ENCODE measurements at regions not wholly inside any gene's neighbourhood (a gene's known extent, or its start where the extent isn't known, plus 50 kb on each side); places are given as distances from the start of the nearest gene placed in this dataset.

DNA sequence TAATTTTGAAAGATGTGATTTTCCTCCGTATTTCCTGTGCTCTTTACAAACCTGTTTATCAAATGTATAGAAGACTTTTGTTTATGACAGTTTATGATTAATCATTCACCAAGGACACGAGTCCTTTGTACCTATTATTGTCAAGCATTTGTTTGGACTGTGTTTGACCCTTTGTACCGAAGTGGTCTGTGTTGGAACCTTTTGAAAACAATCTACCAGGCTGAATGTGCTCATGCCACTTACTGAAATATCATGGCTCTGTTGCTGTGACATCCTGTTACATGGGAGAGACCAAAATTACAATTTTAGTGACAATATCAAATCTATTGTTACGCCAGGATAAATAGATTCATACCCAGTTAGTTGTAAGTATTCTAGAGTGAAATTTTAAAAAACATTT is 193.6 kb downstream of the IRS2 start:
- H3K4me3 Mint-ChIP-seq: no peak overlapping the region
- peaks cover 0 to 2% (median 0%) of the 10 kb centered on the region in 6 donors for H3K9me3 Mint-ChIP-seq
- peaks cover 2 to 6% (median 3%) of the 10 kb centered on the region in 3 donors for H3K27me3 Mint-ChIP-seq (ENCODE audit: low read depth in 3 of 3)
- no peaks in the 10 kb centered on the region for H3K36me3 Mint-ChIP-seq
- H3K4me1 Mint-ChIP-seq: no peaks in the 10 kb centered on the region
- H3K27ac Mint-ChIP-seq: no peak overlapping the region
- DNase-seq: no peak

GRCh38 chr13:109587689-109588088 is 198.7 kb downstream of the IRS2 start:
- Mint-ChIP-seq H3K27ac (no peak overlapping the region), H3K27me3 (ENCODE audit: low read depth in 3 of 3) (peaks cover 1 to 3% (median 2%) of the 10 kb centered on the region in 3 donors), H3K4me3 (no peak overlapping the region), H3K36me3 (peaks cover 0 to 4% (median 0%) of the 10 kb centered on the region in 3 donors), H3K9me3 (no peaks in the 10 kb centered on the region), H3K4me1 (no peaks in the 10 kb centered on the region)
- no peak for DNase-seq

- Mint-ChIP-seq H3K4me1 (no peaks in the 10 kb centered on the region), H3K36me3 (peaks cover 0 to 4% (median 0%) of the 10 kb centered on the region in 3 donors), H3K4me3 (no peak overlapping the region), H3K27me3 (ENCODE audit: low read depth in 3 of 3) (peaks cover 1 to 5% (median 4%) of the 10 kb centered on the region in 3 donors), H3K9me3 (no peaks in the 10 kb centered on the region), H3K27ac (no peak overlapping the region)
- DNase-seq: no peak
These were observed 199.7 kb downstream of the IRS2 start for GRCh38 chr13:109586509-109587346.

DNA sequence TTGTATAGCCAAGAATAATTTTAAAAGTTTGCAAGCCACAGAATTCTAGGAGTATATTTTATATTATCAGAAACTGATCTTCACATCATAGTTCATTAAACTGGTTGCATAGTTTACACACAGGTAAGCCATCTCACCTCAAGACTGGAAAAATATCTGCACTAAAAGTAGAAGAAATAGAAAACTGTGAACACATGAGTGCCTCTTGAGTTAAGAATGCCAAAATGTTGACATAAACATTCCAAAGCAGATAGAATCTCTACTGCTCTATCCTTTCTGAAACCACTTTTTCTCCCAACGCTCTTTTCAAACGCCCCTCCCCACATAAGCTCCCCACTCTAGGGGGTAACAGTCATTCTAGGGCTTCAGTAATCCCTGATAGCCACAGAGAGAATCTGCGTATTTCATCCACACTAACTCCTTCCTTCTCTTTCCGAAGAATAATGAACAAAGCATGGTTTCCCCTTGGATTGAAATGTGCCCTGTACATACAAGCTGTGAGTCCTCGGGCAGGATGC is 201.5 kb downstream of the IRS2 start:
- H3K4me1 Mint-ChIP-seq: no peaks in the 10 kb centered on the region
- no peaks in the 10 kb centered on the region for H3K9me3 Mint-ChIP-seq
- no peak for DNase-seq
- no peak overlapping the region for H3K4me3 Mint-ChIP-seq
- peaks cover 0 to 4% (median 3%) of the 10 kb centered on the region in 3 donors for H3K36me3 Mint-ChIP-seq
- H3K27me3 Mint-ChIP-seq (ENCODE audit: low read depth in 3 of 3): peaks cover 1 to 8% (median 4%) of the 10 kb centered on the region in 3 donors
- no peak overlapping the region for H3K27ac Mint-ChIP-seq

GRCh38 chr13:109577191-109577700 is 209.1 kb downstream of the IRS2 start:
- Mint-ChIP-seq H3K9me3 (peaks cover 0 to 1% (median 0%) of the 10 kb centered on the region in 6 donors), H3K27ac (no peak overlapping the region), H3K4me1 (no peaks in the 10 kb centered on the region), H3K36me3 (peaks cover 0 to 3% (median 0%) of the 10 kb centered on the region in 3 donors), H3K4me3 (no peak overlapping the region), H3K27me3 (ENCODE audit: low read depth in 3 of 3) (peaks cover 2 to 9% (median 5%) of the 10 kb centered on the region in 3 donors)
- DNase-seq: no peak

- Mint-ChIP-seq H3K9me3 (peaks cover 0 to 1% (median 0%) of the 10 kb centered on the region in 6 donors), H3K36me3 (peaks cover 0 to 3% (median 0%) of the 10 kb centered on the region in 3 donors), H3K4me1 (no peaks in the 10 kb centered on the region), H3K27ac (no peak overlapping the region), H3K27me3 (ENCODE audit: low read depth in 3 of 3) (peaks cover 2 to 9% (median 5%) of the 10 kb centered on the region in 3 donors), H3K4me3 (no peak overlapping the region)
- no peak for DNase-seq
These were observed 210.0 kb downstream of the IRS2 start for GRCh38 chr13:109576331-109576813.

DNA sequence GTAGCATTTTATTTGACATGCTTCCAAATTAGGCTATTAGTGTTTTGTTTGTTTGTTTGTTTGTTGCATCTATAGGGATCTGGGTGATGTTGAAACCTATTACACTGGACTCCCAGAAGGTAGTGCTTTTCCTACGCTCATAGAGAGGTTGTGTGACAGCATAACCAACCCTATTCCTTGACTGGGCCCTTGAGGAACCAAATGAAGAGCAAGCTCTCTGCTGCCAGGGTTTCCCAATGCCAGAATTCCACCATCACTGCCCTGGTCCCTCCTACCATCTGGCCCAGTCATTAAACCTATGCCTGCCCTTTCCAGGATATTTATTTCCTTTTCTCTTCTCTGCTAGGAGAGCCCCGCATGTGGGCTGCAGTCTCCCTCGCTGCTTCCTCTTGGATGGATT is 210.6 kb downstream of the IRS2 start:
- peaks cover 0 to 1% (median 0%) of the 10 kb centered on the region in 6 donors for H3K9me3 Mint-ChIP-seq
- H3K27ac Mint-ChIP-seq: no peak overlapping the region
- H3K27me3 Mint-ChIP-seq (ENCODE audit: low read depth in 3 of 3): peaks cover 2 to 8% (median 6%) of the 10 kb centered on the region in 3 donors
- no peak overlapping the region for H3K4me3 Mint-ChIP-seq
- no peak for DNase-seq
- H3K4me1 Mint-ChIP-seq: peaks cover 2 to 5% of the 10 kb centered on the region in 2 donors
- H3K36me3 Mint-ChIP-seq: no peaks in the 10 kb centered on the region

GRCh38 chr13:109572389-109572788 is 214.0 kb downstream of the IRS2 start:
- peaks cover 15 to 18% of the 10 kb centered on the region in 2 donors for H3K4me1 Mint-ChIP-seq
- peaks cover 0 to 1% (median 0%) of the 10 kb centered on the region in 6 donors for H3K9me3 Mint-ChIP-seq
- no peaks in the 10 kb centered on the region for H3K36me3 Mint-ChIP-seq
- H3K27me3 Mint-ChIP-seq (ENCODE audit: low read depth in 3 of 3): peaks cover 4 to 7% (median 6%) of the 10 kb centered on the region in 3 donors
- H3K4me3 Mint-ChIP-seq: no peak overlapping the region
- DNase-seq: no peak
- H3K27ac Mint-ChIP-seq: no peak overlapping the region

- H3K27me3 Mint-ChIP-seq (ENCODE audit: low read depth in 3 of 3): peaks cover 3 to 5% (median 4%) of the 10 kb centered on the region in 3 donors
- peaks cover 15 to 18% of the 10 kb centered on the region in 2 donors for H3K4me1 Mint-ChIP-seq
- peak; percentile 42 to 62 (median 49) for DNase-seq
- peak overlapping the region; percentile 38 to 63 (median 51) for H3K27ac Mint-ChIP-seq
- H3K4me3 Mint-ChIP-seq: peak overlapping the region; percentile 29 to 69 (median 55)
- no peaks in the 10 kb centered on the region for H3K9me3 Mint-ChIP-seq
- H3K36me3 Mint-ChIP-seq: no peaks in the 10 kb centered on the region
These were observed 216.2 kb downstream of the IRS2 start for GRCh38 chr13:109569958-109570711.

DNA sequence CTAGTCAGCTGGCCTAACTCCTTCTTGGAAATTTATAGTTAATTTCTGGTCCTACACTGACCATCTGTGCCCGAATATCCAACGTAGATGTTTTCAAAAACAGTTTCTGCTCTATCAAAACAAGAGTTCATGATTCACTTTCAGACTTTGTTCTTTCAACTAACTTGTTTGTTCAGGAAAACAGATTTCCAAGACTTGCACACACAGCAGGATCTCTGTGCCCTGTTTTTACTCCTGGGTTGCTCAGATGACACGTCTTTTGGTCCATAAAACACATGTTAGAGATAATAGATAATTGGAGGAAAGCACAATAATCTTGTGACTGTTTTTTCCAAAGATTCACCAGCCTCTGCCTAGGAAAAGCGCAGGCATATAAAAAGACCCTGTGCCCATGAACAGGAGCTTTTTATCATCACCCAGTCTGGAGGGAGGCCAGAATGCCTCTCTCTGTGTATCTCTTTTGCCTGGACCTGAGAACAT is 218.0 kb downstream of the IRS2 start:
- Mint-ChIP-seq H3K9me3 (no peaks in the 10 kb centered on the region), H3K36me3 (no peaks in the 10 kb centered on the region), H3K4me3 (no peak overlapping the region), H3K4me1 (peaks cover 15 to 18% of the 10 kb centered on the region in 2 donors), H3K27ac (peak overlapping the region in 1 of 6 donors; percentile 0), H3K27me3 (ENCODE audit: low read depth in 3 of 3) (peaks cover 2% of the 10 kb centered on the region in 3 donors)
- DNase-seq: no peak

- no peaks in the 10 kb centered on the region for H3K9me3 Mint-ChIP-seq
- H3K4me3 Mint-ChIP-seq: no peak overlapping the region
- peaks cover 2 to 3% (median 2%) of the 10 kb centered on the region in 3 donors for H3K27me3 Mint-ChIP-seq (ENCODE audit: low read depth in 3 of 3)
- H3K36me3 Mint-ChIP-seq: no peaks in the 10 kb centered on the region
- peaks cover 15 to 18% of the 10 kb centered on the region in 2 donors for H3K4me1 Mint-ChIP-seq
- H3K27ac Mint-ChIP-seq: no peak overlapping the region
- DNase-seq: no peak
These were observed 219.1 kb downstream of the IRS2 start for GRCh38 chr13:109567315-109567714.

- H3K36me3 Mint-ChIP-seq: no peaks in the 10 kb centered on the region
- peaks cover 1 to 3% (median 2%) of the 10 kb centered on the region in 3 donors for H3K27me3 Mint-ChIP-seq (ENCODE audit: low read depth in 3 of 3)
- H3K27ac Mint-ChIP-seq: no peak overlapping the region
- H3K4me1 Mint-ChIP-seq: peaks cover 13 to 14% of the 10 kb centered on the region in 2 donors
- H3K4me3 Mint-ChIP-seq: no peak overlapping the region
- H3K9me3 Mint-ChIP-seq: peaks cover 0 to 2% (median 0%) of the 10 kb centered on the region in 6 donors
- DNase-seq: no peak
These were observed 220.5 kb downstream of the IRS2 start for GRCh38 chr13:109565877-109566276.

GRCh38 chr13:109548374-109548773 is 238.0 kb downstream of the IRS2 start:
- peak; percentile 15 to 40 (median 26) for DNase-seq
- peak overlapping the region in 2 of 6 donors; percentile 25 to 58 for H3K27ac Mint-ChIP-seq
- H3K36me3 Mint-ChIP-seq: no peaks in the 10 kb centered on the region
- peaks cover 0 to 2% (median 0%) of the 10 kb centered on the region in 6 donors for H3K9me3 Mint-ChIP-seq
- H3K4me3 Mint-ChIP-seq: no peak overlapping the region
- H3K4me1 Mint-ChIP-seq: no peaks in the 10 kb centered on the region
- peaks cover 2 to 6% (median 4%) of the 10 kb centered on the region in 3 donors for H3K27me3 Mint-ChIP-seq (ENCODE audit: low read depth in 3 of 3)

Data from immature natural killer cell (primary cell).